ENCODE measurements at regions not wholly inside any gene's neighbourhood (a gene's known extent, or its start where the extent isn't known, plus 50 kb on each side); places are given as distances from the start of the nearest gene placed in this dataset.

GRCh38 chrX:25667681-25668080 lies 470.5 kb upstream of the MAGEB18 start:
- H3K27ac Mint-ChIP-seq (ENCODE audit: unreplicated experiment) = peak overlapping the region; percentile 62
- no peaks in the 10 kb centered on the region for H3K27me3 Mint-ChIP-seq (ENCODE audit: unreplicated experiment)
- no peak for DNase-seq
- no peaks in the 10 kb centered on the region for H3K9me3 Mint-ChIP-seq (ENCODE audit: unreplicated experiment)
- TF ChIP-seq CTCF (IDR thresholded peaks at IDR 0.05; ENCODE audit: partially characterized antibody, unreplicated experiment) = no peak
- H3K4me1 Mint-ChIP-seq (ENCODE audit: low read depth, unreplicated experiment) = peaks cover 18% of the 10 kb centered on the region
- H3K36me3 Mint-ChIP-seq (ENCODE audit: unreplicated experiment) = no peaks in the 10 kb centered on the region
- H3K4me3 Mint-ChIP-seq (ENCODE audit: unreplicated experiment) = no peak overlapping the region

GRCh38 chrX:25674776-25675175 lies 463.4 kb upstream of the MAGEB18 start:
- no peak for DNase-seq
- H3K27ac Mint-ChIP-seq (ENCODE audit: unreplicated experiment) = no peak overlapping the region
- no peaks in the 10 kb centered on the region for H3K9me3 Mint-ChIP-seq (ENCODE audit: unreplicated experiment)
- H3K27me3 Mint-ChIP-seq (ENCODE audit: unreplicated experiment) = no peaks in the 10 kb centered on the region
- TF ChIP-seq CTCF (IDR thresholded peaks at IDR 0.05; ENCODE audit: partially characterized antibody, unreplicated experiment) = no peak
- H3K4me1 Mint-ChIP-seq (ENCODE audit: low read depth, unreplicated experiment) = peaks cover 4% of the 10 kb centered on the region
- H3K36me3 Mint-ChIP-seq (ENCODE audit: unreplicated experiment) = no peaks in the 10 kb centered on the region
- H3K4me3 Mint-ChIP-seq (ENCODE audit: unreplicated experiment) = no peak overlapping the region

- Mint-ChIP-seq H3K4me3 (ENCODE audit: unreplicated experiment) (no peak overlapping the region), H3K27ac (ENCODE audit: unreplicated experiment) (no peak overlapping the region), H3K36me3 (ENCODE audit: unreplicated experiment) (no peaks in the 10 kb centered on the region), H3K4me1 (ENCODE audit: low read depth, unreplicated experiment) (no peaks in the 10 kb centered on the region), H3K9me3 (ENCODE audit: unreplicated experiment) (no peaks in the 10 kb centered on the region), H3K27me3 (ENCODE audit: unreplicated experiment) (no peaks in the 10 kb centered on the region)
- TF ChIP-seq CTCF (IDR thresholded peaks at IDR 0.05; ENCODE audit: partially characterized antibody, unreplicated experiment) = no peak
- DNase-seq = no peak
Measured at GRCh38 chrX:25701876-25702275, 436.3 kb upstream of the MAGEB18 start.

GRCh38 chrX:25717122-25717521 lies 421.0 kb upstream of the MAGEB18 start:
- no peaks in the 10 kb centered on the region for H3K4me1 Mint-ChIP-seq (ENCODE audit: low read depth, unreplicated experiment)
- peaks cover 2% of the 10 kb centered on the region for H3K9me3 Mint-ChIP-seq (ENCODE audit: unreplicated experiment)
- H3K36me3 Mint-ChIP-seq (ENCODE audit: unreplicated experiment) = no peaks in the 10 kb centered on the region
- no peak overlapping the region for H3K4me3 Mint-ChIP-seq (ENCODE audit: unreplicated experiment)
- DNase-seq = no peak
- peaks cover 2% of the 10 kb centered on the region for H3K27me3 Mint-ChIP-seq (ENCODE audit: unreplicated experiment)
- TF ChIP-seq CTCF (IDR thresholded peaks at IDR 0.05; ENCODE audit: partially characterized antibody, unreplicated experiment) = no peak
- no peak overlapping the region for H3K27ac Mint-ChIP-seq (ENCODE audit: unreplicated experiment)

GRCh38 chrX:25721564-25721963 lies 416.6 kb upstream of the MAGEB18 start:
- no peaks in the 10 kb centered on the region for H3K27me3 Mint-ChIP-seq (ENCODE audit: unreplicated experiment)
- no peaks in the 10 kb centered on the region for H3K36me3 Mint-ChIP-seq (ENCODE audit: unreplicated experiment)
- TF ChIP-seq CTCF (IDR thresholded peaks at IDR 0.05; ENCODE audit: partially characterized antibody, unreplicated experiment) = peak; percentile 36
- no peak overlapping the region for H3K4me3 Mint-ChIP-seq (ENCODE audit: unreplicated experiment)
- H3K9me3 Mint-ChIP-seq (ENCODE audit: unreplicated experiment) = peaks cover 2% of the 10 kb centered on the region
- no peak overlapping the region for H3K27ac Mint-ChIP-seq (ENCODE audit: unreplicated experiment)
- no peaks in the 10 kb centered on the region for H3K4me1 Mint-ChIP-seq (ENCODE audit: low read depth, unreplicated experiment)
- DNase-seq = no peak
